SK-N-SH treated with all-trans-retinoic acid at 6 μM for 48 hours (cell line): ENCODE measurements at regions not wholly inside any gene's neighbourhood (a gene's known extent, or its start where the extent isn't known, plus 50 kb on each side); places are given as distances from the start of the nearest gene placed in this dataset.

ENCODE experiments used
- ARNTL ChIP-seq: fragments of 450-650 bp; formaldehyde crosslinking; IDR thresholded peaks from 2 replicates; pipeline ENCODE4 v1.5.0; 2020; ENCODE audit warnings: low read depth, mild to moderate bottlenecking, moderate library complexity, borderline replicate concordance
- GLIS3 ChIP-seq: fragments of 250-450 bp; sonication (Bioruptor Pico); IDR thresholded peaks from 2 replicates; pipeline ENCODE4 v1.5.0; 2020; ENCODE audit warnings: mild to moderate bottlenecking, moderate library complexity
- PATZ1 ChIP-seq: fragments of 250-450 bp; sonication (Bioruptor Pico); IDR thresholded peaks from 2 replicates; pipeline ENCODE4 v1.8.0; 2020; ENCODE audit warnings: mild to moderate bottlenecking, moderate library complexity, borderline replicate concordance
- RARB ChIP-seq: fragments of 250-450 bp; sonication (Bioruptor Pico); IDR thresholded peaks from 2 replicates; pipeline ENCODE4 v1.8.0; 2021; ENCODE audit warnings: mild to moderate bottlenecking, moderate library complexity
- TCF4 ChIP-seq: fragments of 250-450 bp; sonication (Bioruptor Pico); IDR thresholded peaks from 2 replicates; pipeline ENCODE4 v1.8.0; 2021; ENCODE audit warnings: mild to moderate bottlenecking, moderate library complexity, borderline replicate concordance
- ZC3H10 ChIP-seq: fragments of 250-450 bp; sonication (Bioruptor Pico); IDR thresholded peaks from 2 replicates; pipeline ENCODE4 v1.5.1; 2021; ENCODE audit warnings: mild to moderate bottlenecking, moderate library complexity
- ZFP30 ChIP-seq: fragments of 450-650 bp; formaldehyde crosslinking; IDR thresholded peaks from 2 replicates; pipeline ENCODE4 v1.5.0; 2022; ENCODE audit warnings: mild to moderate bottlenecking, moderate library complexity

GRCh38 chrX:139324756-139325155, 205.8 kb upstream of the F9 start:
- TF ChIP-seq TCF4 (CRISPR knock-in tag) = no peak
- no peak for TF ChIP-seq PATZ1 (CRISPR knock-in tag)
- TF ChIP-seq GLIS3 = no peak
- TF ChIP-seq ZFP30 (CRISPR knock-in tag) = no peak
- TF ChIP-seq ZC3H10 (CRISPR knock-in tag) = no peak
- TF ChIP-seq RARB = no peak
- no peak for TF ChIP-seq ARNTL (CRISPR knock-in tag)
